LNCaP clone FGC (cell line): ENCODE measurements at regions not wholly inside any gene's neighbourhood (a gene's known extent, or its start where the extent isn't known, plus 50 kb on each side); places are given as distances from the start of the nearest gene placed in this dataset.
"Not testable (repeated sequence)": the region's sequence is repeated elsewhere in the genome, so short reads cannot be mapped to it uniquely, and the experiment has no call there.

ENCODE experiments used
- DNase-seq: peaks from one replicate; pipeline ENCODE4 v3.0.0-alpha.2; 2011; ENCODE audit warnings: low read depth
- H3K4me3 ChIP-seq: 2 replicates; pipeline ENCODE4 v1.5.1; 2011; ENCODE audit warnings: mild to moderate bottlenecking, low read depth, low read length, control low read depth
- TF ChIP-seq, protein P1 (sequence below): IDR thresholded peaks from 2 replicates; pipeline ENCODE4 v1.5.1; 2012; ENCODE audit warnings: mild to moderate bottlenecking; ENCODE audit not compliant: control insufficient read depth, insufficient read depth; ENCODE audit errors: extremely low read depth

DNA sequence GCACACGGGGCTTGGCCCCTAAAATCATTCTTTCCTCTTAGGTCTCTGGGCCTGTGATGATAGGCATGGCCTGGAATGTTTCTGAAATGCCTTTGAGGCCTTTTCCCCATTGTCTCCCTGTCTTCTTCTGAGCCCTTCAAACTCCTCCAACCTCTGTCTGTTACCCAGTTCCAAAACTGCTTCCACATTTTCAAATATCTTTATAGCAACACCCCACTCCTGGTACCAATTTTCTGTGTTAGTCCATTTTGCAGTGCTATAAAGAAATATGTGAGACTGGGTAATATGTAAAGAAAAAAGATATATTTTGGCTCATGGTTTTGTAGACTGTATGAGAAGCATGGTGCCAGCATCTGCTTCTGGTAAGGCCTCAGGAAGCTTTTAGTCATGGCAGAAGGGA is 158.8 kb downstream of the TM2D1 start:
- TF ChIP-seq, protein P1, sequence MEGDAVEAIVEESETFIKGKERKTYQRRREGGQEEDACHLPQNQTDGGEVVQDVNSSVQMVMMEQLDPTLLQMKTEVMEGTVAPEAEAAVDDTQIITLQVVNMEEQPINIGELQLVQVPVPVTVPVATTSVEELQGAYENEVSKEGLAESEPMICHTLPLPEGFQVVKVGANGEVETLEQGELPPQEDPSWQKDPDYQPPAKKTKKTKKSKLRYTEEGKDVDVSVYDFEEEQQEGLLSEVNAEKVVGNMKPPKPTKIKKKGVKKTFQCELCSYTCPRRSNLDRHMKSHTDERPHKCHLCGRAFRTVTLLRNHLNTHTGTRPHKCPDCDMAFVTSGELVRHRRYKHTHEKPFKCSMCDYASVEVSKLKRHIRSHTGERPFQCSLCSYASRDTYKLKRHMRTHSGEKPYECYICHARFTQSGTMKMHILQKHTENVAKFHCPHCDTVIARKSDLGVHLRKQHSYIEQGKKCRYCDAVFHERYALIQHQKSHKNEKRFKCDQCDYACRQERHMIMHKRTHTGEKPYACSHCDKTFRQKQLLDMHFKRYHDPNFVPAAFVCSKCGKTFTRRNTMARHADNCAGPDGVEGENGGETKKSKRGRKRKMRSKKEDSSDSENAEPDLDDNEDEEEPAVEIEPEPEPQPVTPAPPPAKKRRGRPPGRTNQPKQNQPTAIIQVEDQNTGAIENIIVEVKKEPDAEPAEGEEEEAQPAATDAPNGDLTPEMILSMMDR, result no peak
- no peak overlapping the region for H3K4me3 ChIP-seq
- no peak for DNase-seq

DNA sequence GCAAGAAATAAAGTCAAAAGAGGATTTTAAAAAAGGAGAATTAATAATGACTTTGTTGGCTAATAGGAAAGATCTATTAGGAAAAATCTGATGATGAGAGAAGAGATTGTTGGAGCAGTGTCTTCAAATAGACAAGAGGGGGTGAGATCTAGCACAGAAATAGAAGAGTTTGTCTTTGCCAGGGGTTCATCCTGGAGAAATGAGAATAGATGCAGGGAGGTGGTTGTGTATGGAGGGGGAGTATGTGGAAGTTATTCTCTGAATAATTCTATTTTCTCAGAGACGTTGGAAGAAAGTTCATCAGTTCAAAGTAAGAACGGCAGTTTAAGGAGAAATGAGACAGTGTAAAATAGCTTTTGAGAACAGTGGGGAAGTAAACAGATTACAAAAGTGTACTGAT is 161.3 kb downstream of the TM2D1 start:
- DNase-seq, result no peak
- TF ChIP-seq, protein P1, result no peak
- H3K4me3 ChIP-seq, result no peak overlapping the region

DNA sequence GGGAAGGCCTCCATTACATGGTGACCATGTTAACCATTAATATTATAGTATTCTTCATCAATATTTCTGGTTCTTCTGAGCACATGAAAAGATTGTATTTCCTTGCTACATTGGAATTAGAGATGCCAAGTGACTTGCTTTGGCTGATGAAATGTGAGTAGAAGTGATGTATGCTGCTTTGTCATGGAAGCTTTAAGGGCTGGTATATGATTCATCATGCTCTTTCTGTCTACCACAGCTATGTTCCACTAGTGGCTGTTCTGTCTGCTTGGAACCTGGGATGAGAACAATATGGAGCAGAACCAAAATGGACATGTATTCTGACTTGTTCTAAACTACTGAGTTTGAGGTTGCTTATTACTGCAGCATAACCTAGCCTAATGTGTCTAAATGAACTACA is 163.3 kb downstream of the TM2D1 start:
- no peak for DNase-seq
- TF ChIP-seq, protein P1, result no peak
- H3K4me3 ChIP-seq, result no peak overlapping the region

DNA sequence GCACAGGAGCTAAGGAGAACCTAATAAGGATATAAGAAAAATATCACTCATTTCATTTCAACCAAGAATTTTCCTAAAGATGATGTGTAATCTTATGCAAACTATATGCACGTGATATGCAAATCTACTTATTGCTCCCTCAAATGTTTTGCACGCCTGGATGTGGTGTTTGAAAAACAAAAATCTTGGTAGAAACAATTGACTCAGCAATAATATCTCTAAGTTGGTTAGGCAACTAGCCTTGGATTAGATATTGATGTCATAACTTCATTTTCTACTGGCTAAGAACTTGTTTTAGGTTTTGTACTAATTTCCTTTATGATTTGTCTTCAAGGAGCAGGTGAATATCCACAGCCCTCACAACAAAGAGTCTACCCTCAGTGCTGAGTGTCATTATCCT is 164.6 kb downstream of the TM2D1 start:
- TF ChIP-seq, protein P1, result no peak
- H3K4me3 ChIP-seq, result no peak overlapping the region
- DNase-seq, result no peak

DNA sequence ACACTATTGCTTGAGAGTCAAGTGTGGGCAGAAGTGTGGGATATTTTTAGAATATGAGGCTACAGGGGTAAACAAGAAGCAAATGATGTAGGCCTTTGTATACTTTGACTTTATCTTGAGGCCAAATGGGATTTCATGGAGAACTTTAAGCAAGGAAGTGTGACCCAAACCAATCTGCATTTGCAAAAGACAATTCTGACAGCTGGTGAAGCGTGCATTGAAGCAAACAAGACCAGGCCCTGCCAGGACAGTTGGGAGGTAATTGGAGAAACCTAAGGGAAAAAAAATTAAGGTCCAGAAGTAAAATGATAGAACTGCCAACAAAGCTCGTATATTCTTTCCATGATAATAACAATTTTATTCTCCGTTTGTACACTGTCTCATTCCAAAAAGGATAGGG is 168.3 kb downstream of the TM2D1 start:
- DNase-seq, result no peak
- no peak overlapping the region for H3K4me3 ChIP-seq
- TF ChIP-seq, protein P1, result no peak

DNA sequence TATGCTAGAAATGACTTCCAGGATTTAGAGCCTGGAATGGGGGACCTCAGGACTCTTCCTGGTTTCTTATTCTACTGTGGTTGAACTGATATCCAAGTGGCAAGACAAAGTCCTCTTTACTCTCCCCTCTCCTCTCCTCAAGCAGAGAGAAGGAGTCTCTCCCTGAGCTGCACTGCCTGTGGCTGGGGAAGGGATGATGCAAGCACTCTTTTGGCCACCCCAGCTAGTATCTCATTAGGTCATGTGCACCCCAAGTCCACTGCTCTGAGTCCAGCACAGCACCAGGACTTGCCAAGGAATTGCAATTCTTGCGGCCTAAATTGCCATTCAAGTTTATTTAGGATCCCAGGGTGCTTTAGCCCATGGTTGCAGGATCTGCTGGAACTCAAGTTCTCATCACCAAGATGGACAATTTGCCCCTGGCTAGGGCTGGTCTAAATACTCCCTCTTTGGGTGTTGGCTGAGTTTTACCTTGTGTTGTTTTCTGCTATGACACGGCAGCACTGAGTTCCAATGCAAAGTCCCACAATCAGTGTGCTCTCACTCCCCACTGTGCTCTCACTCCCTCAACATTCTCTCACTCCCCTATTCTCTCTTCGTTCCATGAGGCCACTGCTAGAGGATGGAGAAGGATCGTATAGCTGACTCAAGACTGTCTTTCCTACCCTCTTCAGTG is 172.2 kb downstream of the TM2D1 start:
- no peak overlapping the region for H3K4me3 ChIP-seq
- TF ChIP-seq, protein P1, result no peak
- DNase-seq, result no peak

DNA sequence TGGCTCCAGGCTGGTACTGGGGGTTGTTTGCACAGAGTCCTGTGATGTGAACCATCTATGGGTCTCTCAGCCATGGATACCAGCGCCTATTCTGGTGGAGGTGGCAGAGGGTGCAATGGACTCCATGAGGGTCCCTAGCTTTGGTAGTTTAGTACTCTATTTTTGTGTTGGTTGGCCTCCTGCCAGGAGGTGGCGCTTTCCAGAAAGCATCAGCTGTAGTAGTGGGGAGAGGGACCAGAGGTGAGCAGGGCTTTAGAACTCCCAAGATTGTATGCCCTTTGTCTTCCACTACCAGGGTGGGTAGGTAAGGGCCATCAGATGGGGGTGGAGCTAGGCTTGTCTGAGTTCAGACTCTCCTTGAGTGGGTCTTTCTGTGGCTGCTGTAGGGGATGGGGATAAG is 177.6 kb downstream of the TM2D1 start:
- not testable (repeated sequence) for DNase-seq

DNA sequence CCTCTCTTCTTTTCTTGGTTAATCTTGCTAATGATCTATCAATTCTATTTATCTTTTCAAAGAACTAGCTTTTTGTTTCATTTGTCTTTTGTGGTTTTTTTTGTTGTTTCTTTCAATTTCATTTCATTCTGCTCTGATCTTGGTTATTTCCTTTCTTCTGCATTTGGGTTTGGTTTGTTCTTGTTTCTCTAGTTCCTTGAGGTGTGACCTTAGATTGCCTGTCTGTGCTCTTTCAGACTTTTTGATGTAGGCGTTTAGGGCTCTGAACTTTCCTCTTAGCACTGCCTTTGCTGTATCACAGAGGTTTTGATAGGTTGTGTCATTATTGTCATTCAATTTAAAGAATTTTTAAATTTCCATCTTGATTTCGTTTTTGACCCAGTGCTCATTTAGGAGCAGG is 180.1 kb downstream of the TM2D1 start:
- DNase-seq, H3K4me3 ChIP-seq: not testable (repeated sequence)

More for the DNA sequence above, 177.6 kb downstream of the TM2D1 start:
- H3K4me3 ChIP-seq, result not testable (repeated sequence)

DNA sequence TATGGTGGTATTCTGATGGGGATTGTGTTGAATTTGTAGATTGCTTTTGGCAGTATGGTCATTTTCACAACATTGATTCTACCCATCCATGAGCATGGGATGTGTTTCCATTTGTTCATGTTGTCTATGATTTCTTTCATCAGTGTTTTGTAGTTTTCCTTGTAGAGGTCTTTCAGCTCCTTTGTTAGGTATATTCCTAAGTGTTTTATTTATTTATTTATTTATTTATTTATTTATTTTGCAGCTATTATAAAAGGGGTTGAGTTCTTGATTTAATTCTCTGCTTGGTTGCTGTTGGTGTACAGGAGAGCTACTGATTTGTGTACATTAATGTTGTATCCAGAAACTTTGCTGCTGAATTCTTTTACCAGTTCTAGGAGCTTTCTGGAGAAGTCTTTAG is 181.4 kb downstream of the TM2D1 start:
- not testable (repeated sequence) for H3K4me3 ChIP-seq, DNase-seq
